HAP-1 (cell line): ENCODE measurements at regions not wholly inside any gene's neighbourhood (a gene's known extent, or its start where the extent isn't known, plus 50 kb on each side); places are given as distances from the start of the nearest gene placed in this dataset.
"Not testable (repeated sequence)": the region's sequence is repeated elsewhere in the genome, so short reads cannot be mapped to it uniquely, and the experiment has no call there.

ENCODE experiments used
- DNase-seq, 2 experiments: peaks; one replicate each; pipeline ENCODE4 v3.0.0-alpha.2; 2016 to 2020; ENCODE audit warnings: low spot score in 2 of 2
- H3K27me3 ChIP-seq: fragments of 250-450 bp; sonication (Bioruptor Pico); 2 replicates; pipeline ENCODE4 v1.5.1; 2020; ENCODE audit warnings: low read depth, mild to moderate bottlenecking, moderate library complexity
- H3K36me3 ChIP-seq: fragments of 250-450 bp; sonication (Bioruptor Pico); replicated peaks from 2 replicates; pipeline ENCODE4 v1.5.1; 2020; ENCODE audit warnings: mild to moderate bottlenecking
- H3K4me1 ChIP-seq: fragments of 250-450 bp; sonication (Bioruptor Pico); 2 replicates; pipeline ENCODE4 v1.5.1; 2020; ENCODE audit warnings: mild to moderate bottlenecking
- H3K4me3 ChIP-seq: fragments of 250-450 bp; sonication (Bioruptor Pico); 2 replicates; pipeline ENCODE4 v1.5.1; 2020; ENCODE audit warnings: mild to moderate bottlenecking, moderate library complexity
- H3K9me3 ChIP-seq: fragments of 250-450 bp; sonication (Bioruptor Pico); 2 replicates; pipeline ENCODE4 v1.5.1; 2020; ENCODE audit warnings: mild to moderate bottlenecking, moderate library complexity
- in situ Hi-C: fragments of 300-500 bp; cut with MboI; formaldehyde crosslinking; loops from 3 replicates; pipeline ENCODE4 v1.14.3; 2020; ENCODE audit warnings: low sequenced_read_pairs, inconsistent platforms, mixed read lengths

DNA sequence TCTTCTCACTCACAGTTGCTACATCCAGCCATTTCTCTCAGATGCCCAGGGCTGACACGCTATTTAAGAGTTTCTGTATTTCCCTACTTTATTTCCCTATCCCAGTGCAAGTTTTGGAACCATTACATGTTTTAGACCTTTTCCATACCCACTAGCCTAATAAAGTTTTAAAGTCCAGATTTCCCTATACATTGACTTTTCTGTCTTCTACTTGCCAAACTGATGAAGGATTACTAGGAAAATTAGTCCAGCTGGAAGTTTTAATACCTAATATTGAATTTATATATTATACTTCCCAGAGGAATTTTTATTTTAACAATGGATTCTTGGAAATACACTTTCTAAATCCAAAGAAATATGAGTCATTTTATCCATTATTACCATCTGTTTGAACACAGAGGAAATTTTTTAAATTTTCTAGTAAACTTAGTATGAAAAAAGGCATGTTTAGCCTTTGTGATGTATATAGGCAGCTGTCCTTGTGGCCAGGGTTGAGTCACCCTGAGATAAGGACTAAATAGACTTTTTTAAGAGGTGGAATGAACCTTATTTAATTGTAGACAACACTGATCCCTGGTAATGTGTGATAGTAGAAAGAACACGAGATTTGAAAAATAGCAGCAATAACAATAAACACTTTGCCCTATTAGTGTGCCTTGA is 205.0 kb downstream of the TFEC start:
- no peak overlapping the region for H3K4me3 ChIP-seq
- H3K4me1 ChIP-seq = no peaks in the 10 kb centered on the region; the same call in 1 of the 2 replicates
- DNase-seq = peak in 1 of 2 experiments; percentile 3
- H3K27me3 ChIP-seq = no peaks in the 10 kb centered on the region
- in situ Hi-C loops = no loop called here
- H3K9me3 ChIP-seq = no peaks in the 10 kb centered on the region
- no peaks in the 10 kb centered on the region for H3K36me3 ChIP-seq

DNA sequence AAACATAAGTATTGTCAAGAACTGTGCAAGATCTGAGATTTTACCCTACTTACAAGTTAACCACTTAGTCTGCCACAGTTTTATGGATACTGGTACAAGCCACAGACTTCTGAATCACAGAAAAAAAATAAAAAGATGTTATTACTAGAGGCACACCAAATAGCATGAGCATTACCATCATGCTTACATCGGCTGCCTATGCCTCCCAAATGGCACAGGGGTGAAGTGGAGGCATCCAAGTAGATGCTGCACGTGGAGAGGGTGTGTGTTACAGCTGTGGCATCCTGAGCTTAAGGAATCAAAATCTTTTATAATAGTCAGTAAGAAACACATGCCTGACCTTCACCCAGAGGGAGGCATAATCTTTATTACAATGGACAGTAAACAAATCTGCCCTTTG is 207.8 kb downstream of the TFEC start:
- no peaks in the 10 kb centered on the region for H3K36me3 ChIP-seq
- H3K4me1 ChIP-seq = no peaks in the 10 kb centered on the region; the same call in 1 of the 2 replicates
- in situ Hi-C loops = no loop called here
- no peak overlapping the region for H3K4me3 ChIP-seq
- H3K27me3 ChIP-seq = no peaks in the 10 kb centered on the region
- no peak for DNase-seq
- H3K9me3 ChIP-seq = no peaks in the 10 kb centered on the region

DNA sequence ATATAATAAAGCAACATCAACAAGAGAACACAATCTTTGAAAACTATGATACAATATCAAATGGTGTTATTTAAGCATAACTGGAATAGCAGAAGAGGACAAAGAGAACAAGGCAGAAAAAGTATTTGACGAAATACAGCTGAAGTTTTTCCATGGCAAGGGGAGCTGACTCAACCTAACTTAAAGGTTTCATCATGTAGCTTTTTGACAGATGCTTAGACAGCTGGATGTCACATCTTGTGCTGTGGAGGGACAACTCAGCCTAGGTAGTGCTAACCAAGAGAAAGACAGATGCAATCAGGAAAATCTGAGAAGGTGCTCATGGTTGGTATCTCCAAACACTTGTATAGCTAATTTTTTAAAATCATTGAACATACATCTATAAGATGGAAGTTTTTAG is 208.2 kb downstream of the TFEC start:
- no peaks in the 10 kb centered on the region; the same call in 1 of the 2 replicates for H3K4me1 ChIP-seq
- no peak for DNase-seq
- no peaks in the 10 kb centered on the region for H3K27me3 ChIP-seq
- no peak overlapping the region for H3K4me3 ChIP-seq
- in situ Hi-C loops = no loop called here
- no peaks in the 10 kb centered on the region for H3K9me3 ChIP-seq
- no peaks in the 10 kb centered on the region for H3K36me3 ChIP-seq

DNA sequence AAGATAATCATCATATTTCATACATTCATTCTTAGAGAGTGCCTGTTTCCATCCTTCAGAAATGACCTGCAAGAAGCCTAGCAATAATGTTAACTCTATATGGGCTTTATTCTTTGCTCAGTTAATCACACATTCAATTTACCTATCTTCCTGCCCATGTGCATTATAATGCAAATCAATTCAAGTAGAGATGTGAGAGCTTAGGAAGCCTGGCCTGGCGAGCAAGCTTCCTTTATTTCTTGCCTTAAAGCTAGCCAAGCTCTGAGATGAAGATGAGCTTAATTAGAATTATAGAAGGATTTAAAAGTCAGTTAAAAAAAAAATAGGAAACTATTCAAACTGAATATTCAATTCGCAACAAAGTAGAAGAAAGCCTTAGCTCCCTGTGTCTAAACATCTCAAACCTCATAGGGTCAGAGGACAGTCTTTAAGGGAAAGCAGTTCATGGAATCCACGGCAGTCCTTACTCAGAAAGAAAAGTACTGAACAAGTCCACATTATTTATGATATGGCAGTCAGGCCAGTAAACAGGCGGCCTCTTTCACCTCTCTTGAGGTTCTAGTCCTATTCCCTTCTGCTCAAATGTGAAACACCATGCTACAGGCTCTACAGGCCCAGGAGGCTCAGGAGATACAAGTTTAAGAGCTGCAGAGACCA is 214.1 kb downstream of the TFEC start:
- no peaks in the 10 kb centered on the region for H3K4me1 ChIP-seq
- H3K27me3 ChIP-seq = peaks cover under 1% of the 10 kb centered on the region; the same call in 1 of the 2 replicates
- no peak overlapping the region for H3K4me3 ChIP-seq
- DNase-seq = peak; percentile 10 to 64
- no peaks in the 10 kb centered on the region for H3K36me3 ChIP-seq
- no peaks in the 10 kb centered on the region for H3K9me3 ChIP-seq
- in situ Hi-C loops = no loop called here

DNA sequence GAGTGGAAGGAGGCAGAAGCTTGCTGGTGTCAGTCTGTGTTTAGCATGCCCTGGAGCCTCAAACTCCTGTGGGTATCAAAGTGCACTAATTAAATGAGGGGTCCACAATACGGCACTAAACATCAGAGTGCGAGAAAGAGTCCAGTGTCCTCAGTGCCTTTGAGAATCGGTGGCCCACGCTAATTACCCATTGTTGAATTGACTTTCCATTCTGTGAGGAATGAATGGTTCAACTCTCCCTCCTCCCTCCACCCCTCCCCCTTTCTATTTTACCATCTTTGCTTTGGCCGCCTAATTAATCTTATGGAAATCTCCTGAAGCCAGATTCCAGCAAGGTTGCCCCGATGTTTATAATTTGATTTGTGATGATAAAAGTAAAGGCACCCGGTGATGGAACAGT is 217.8 kb downstream of the TFEC start:
- H3K4me1 ChIP-seq = no peaks in the 10 kb centered on the region
- no peaks in the 10 kb centered on the region for H3K36me3 ChIP-seq
- in situ Hi-C loops = no loop called here
- H3K27me3 ChIP-seq = peaks cover 15% of the 10 kb centered on the region
- no peak for DNase-seq
- no peaks in the 10 kb centered on the region for H3K9me3 ChIP-seq
- no peak overlapping the region for H3K4me3 ChIP-seq

DNA sequence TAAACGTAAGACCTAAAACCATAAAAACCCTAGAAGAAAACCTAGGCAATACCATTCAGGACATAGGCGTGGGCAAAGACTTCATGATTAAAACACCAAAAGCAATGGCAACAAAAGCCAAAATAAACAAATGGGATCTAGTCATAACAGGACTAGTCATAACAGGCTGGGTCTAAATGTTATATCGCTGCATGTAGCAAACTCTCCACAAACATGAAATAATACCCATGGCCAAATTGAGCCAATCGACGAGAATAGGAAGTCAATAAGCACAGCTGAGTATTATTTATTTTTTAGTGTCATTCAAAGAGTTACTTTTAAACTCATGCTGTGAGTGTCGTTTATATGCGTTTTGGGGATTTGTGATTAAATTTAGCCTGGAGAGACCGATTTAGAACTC is 225.1 kb downstream of the TFEC start:
- in situ Hi-C loops = no loop called here
- no peak for DNase-seq

DNA sequence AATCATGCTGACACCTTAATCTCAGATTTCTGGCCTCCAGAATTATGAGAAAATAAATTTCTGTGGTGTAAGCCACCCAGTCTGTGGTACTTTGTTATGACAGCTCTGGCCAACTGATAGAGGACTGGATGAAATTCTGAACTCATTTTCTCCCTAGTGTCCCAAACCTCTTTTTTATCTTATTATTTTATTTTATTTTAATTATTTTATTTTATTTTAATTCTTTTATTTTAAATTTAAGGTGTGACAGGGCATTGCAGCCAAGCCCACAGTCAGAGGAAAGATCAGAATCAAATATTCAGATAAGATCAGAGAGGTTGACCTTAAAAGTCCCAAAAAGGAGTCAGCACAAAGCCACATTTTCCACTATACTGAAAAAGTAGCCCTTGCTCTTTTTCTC is 228.1 kb downstream of the TFEC start:
- no peaks in the 10 kb centered on the region; the same call in 1 of the 2 replicates for H3K27me3 ChIP-seq
- no peaks in the 10 kb centered on the region for H3K9me3 ChIP-seq
- no peak overlapping the region for H3K4me3 ChIP-seq
- no peaks in the 10 kb centered on the region for H3K4me1 ChIP-seq
- DNase-seq = no peak
- in situ Hi-C loops = no loop called here
- H3K36me3 ChIP-seq = no peaks in the 10 kb centered on the region

More for the DNA sequence above, 225.1 kb downstream of the TFEC start:
- no peaks in the 10 kb centered on the region for H3K9me3 ChIP-seq
- no peaks in the 10 kb centered on the region for H3K4me1 ChIP-seq
- no peaks in the 10 kb centered on the region for H3K36me3 ChIP-seq
- H3K27me3 ChIP-seq = peaks cover 9% of the 10 kb centered on the region; the same call in 1 of the 2 replicates
- H3K4me3 ChIP-seq = no peak overlapping the region

DNA sequence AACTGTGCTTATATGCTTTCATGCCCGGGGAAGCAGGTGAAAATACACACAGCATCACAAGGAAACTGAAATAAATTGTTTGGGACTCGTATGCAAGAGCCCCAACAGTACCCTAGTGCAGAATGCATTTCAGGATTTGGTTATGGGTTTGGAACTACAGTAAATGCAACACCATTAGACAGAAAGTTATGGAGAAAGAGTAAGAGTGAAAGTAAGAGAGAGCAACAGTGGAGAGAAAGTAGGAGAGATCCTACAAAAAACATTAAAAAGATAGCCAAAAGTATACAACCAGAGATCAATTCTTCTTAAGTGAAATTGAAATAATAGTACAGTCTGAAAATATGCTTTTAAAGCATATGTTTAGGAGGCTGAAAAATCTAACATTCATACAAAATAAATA is 231.1 kb downstream of the TFEC start:
- in situ Hi-C loops = no loop called here
- Histone ChIP-seq H3K4me1 (no peaks in the 10 kb centered on the region), H3K36me3 (no peaks in the 10 kb centered on the region)

DNA sequence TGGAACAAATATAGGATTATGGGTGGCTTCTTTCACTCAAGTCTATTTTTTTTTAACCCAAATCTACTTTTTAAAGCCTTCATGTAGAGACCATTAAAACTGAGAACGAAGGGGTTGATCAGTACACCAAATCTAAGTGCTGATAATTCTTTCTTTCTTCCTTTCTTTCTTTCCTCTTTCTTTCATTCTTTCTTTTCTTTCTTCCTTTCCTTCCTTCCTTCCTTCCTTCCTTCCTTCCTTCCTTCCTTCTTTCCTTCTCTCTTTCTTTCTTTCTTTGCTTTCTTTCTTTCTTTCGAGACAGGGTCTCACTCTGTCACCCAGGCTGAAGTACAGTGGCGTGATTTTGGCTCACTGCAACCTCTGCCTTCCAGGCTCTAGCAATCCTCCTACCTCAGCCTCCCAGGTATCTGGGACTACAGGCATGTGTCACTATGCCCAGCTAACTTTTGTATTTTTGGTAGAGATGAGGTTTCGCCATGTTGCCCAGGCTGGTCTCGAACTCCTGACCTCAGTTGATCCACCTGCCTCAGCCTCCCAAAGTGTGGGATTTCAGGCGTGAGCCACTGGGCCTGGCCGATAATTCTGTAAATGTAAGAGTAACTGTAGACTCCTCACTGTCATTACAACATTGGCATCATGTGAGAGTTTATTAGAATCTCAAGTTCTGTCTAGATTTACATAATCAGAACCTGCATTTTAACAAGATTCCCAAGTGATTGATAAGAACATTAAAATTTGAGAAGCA is 236.4 kb downstream of the TFEC start:
- no peaks in the 10 kb centered on the region for H3K36me3 ChIP-seq
- in situ Hi-C loops = no loop called here
- no peak for DNase-seq
- H3K4me1 ChIP-seq = no peaks in the 10 kb centered on the region
- no peaks in the 10 kb centered on the region for H3K9me3 ChIP-seq
- H3K4me3 ChIP-seq = no peak overlapping the region
- H3K27me3 ChIP-seq = no peaks in the 10 kb centered on the region; the same call in 1 of the 2 replicates

More for the DNA sequence above, 231.1 kb downstream of the TFEC start:
- no peaks in the 10 kb centered on the region for H3K9me3 ChIP-seq
- no peak overlapping the region for H3K4me3 ChIP-seq
- no peak for DNase-seq
- no peaks in the 10 kb centered on the region; the same call in 1 of the 2 replicates for H3K27me3 ChIP-seq

DNA sequence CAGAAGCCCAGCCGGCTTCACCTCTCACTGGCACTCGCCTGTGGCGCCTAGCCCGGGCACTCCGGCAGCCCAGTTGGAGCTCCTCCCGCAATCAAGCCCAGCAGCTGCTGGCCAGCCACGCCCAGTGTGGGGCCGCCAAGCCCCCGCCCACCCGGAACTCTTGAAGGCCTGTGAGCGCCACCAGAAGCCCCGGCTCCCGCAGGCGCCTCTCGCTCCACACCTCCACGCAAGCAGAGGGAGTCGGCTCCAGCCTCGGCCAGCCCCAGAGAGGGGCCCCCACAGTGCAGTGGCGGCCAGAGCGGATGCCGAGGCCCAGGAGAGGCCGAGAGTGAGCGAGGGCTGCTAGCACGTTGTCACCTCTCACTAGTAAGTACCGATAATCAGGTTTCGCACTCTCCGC is 240.7 kb downstream of the TFEC start:
- Histone ChIP-seq H3K9me3 (no peaks in the 10 kb centered on the region), H3K4me3 (no peak overlapping the region), H3K36me3 (no peaks in the 10 kb centered on the region), H3K4me1 (no peaks in the 10 kb centered on the region), H3K27me3 (no peaks in the 10 kb centered on the region)
- no peak for DNase-seq
- in situ Hi-C loops = no loop called here

DNA sequence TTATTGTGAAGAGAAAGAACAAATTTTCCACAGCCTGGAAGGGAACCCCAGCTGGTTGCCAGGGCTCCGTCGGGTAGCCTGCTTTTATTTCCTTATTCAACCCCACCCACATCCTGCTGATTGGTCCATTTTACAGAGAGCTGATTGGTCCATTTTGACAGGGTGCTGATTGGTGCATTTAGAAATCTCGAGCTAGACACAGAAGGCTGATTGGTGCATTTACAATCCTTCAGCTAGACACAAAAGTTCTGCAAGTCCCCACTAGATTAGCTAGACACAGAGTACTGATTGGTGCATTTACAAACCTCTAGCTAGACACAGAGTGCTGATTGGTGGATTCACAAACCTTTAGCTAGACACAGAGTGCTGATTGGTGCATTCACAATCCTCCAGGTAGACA is 241.1 kb downstream of the TFEC start:
- H3K9me3 ChIP-seq, H3K4me1 ChIP-seq, H3K4me3 ChIP-seq, H3K27me3 ChIP-seq, in situ Hi-C loops, DNase-seq, H3K36me3 ChIP-seq: not testable (repeated sequence)

DNA sequence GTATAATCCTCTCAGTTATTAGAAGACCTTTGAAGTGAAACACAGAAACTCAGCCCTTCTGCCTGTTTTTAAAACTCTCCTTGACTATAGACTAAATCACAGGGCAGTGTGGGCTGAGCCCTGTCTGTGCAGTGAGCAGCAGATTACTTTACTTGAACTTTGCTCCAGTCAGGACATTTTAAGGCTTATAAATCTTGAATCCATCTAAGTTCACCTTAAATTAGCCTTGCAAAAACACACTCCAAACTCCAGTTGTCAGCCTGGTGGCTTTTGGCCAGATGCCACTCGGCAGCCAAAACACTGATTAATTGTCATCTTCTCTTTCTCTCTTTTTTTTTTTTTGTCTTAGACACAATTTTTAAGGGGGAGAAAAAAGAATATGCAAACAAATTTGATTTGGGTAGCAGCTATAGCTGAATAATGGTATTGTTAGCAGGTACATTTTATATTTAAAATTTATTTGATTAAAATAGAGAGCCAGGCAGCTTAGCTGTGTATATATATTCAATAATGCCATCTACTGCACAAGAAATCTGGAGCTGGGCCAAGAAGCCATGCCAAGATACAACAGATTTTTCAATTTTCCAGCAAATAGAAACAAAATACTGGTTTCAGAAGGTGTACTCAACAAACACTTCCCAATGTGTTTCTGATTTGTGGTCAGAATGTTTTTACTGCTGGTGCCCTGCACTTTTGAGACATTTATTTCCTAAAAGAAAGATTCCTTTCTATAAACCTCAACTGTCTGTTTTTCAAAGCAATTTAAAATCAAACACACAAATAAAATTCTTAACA is 247.7 kb downstream of the TFEC start:
- no peaks in the 10 kb centered on the region for H3K36me3 ChIP-seq
- in situ Hi-C loops = no loop called here
- no peak for DNase-seq
- no peaks in the 10 kb centered on the region for H3K9me3 ChIP-seq
- no peak overlapping the region for H3K4me3 ChIP-seq
- no peaks in the 10 kb centered on the region for H3K4me1 ChIP-seq
- H3K27me3 ChIP-seq = peaks cover 2% of the 10 kb centered on the region; the same call in 1 of the 2 replicates

DNA sequence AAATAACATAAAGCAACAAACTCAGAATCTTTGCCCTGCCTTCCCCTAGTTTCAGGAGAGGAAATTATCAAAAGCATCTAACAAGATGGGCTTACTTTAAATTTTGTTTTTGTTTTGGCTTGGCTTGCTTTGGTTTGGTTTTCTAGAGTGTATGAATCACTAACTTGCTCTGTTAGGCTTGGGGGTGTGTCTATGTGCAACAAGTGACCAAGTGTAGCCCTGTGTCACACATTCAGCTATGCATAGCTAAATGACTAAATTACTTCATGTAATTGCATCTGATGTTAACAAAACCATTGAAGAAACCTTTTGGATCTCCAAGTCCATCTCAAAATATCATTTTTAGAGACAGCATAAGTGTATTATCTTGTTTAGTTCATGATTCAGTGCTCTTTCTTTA is 251.0 kb downstream of the TFEC start:
- Histone ChIP-seq H3K4me1 (no peaks in the 10 kb centered on the region), H3K36me3 (no peaks in the 10 kb centered on the region), H3K4me3 (no peak overlapping the region), H3K9me3 (no peaks in the 10 kb centered on the region), H3K27me3 (peaks cover 2% of the 10 kb centered on the region; the same call in 1 of the 2 replicates)
- in situ Hi-C loops = no loop called here
- no peak for DNase-seq
